NCI-H1048 (cell line): ENCODE measurements at regions not wholly inside any gene's neighbourhood (a gene's known extent, or its start where the extent isn't known, plus 50 kb on each side); places are given as distances from the start of the nearest gene placed in this dataset.
"Not testable (repeated sequence)": the region's sequence is repeated elsewhere in the genome, so short reads cannot be mapped to it uniquely, and the experiment has no call there.

ENCODE experiments used
- DNase-seq: peaks from one replicate; lab custom pipeline; 2025; lab: John Stamatoyannopoulos, UW

- no peak for DNase-seq
Observed at GRCh38 chr12:25384038-25384892, 133.5 kb upstream of the KRAS start.

DNA sequence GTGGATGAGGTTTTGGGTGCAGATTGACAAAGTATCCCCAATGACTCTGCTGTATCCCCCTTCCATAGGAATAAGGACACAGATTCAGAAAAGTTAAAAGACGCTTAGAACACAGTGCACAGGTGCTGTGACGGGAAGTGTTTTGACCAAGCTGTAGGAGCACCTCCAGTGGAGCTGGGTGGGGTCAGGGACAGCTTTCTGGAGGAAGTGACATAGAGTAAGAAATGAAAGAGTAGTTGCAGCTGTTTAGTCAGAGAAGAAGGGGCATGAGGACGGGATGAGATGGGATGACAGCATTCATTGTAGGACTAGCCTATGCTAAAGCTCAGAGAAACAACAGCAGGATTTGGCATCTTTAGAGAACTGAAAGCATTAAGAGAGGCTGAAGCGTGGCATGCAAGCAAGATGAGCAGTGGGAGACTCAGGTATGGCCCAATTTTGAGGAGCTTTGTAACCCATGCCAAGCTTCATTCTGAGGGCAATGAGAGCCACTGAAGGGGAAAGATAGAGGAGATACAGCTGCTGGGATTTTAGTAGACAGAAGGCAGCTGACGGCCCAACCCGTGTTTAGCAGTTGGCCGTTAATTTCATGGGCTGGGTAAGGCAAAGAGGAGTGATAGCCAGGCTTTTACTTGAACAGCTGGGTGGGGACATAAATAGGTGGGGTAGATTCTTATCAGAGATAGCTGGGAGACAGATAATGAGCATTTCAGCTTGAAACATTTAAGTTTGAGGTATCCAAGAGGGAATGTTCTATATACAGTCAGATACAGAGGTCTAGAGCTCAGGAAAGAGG is 131.8 kb upstream of the KRAS start:
- DNase-seq = no peak

GRCh38 chr12:25377469-25378177 is 126.9 kb upstream of the KRAS start:
- DNase-seq = no peak

- no peak for DNase-seq
Observed at GRCh38 chr12:25376985-25377384, 126.3 kb upstream of the KRAS start.

DNA sequence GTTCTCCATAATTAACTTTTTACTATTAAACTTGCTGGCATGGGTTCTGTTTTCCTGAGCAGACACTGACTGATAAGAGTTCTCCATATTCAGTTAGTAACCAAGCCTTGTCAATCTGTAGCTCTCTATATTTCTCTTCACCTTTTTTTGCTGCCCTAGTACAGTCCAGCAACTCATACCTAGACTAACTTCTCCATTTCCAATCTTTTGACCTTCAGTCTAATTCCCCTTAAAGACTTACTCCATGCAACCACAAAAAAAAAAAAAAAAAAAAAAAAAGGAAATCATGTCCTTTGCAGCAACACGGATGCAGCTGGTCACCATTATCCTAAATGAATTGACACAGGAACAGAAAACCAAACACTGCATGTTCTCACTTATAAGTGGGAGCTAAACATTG is 125.7 kb upstream of the KRAS start:
- no peak for DNase-seq

- DNase-seq = no peak
Observed at GRCh38 chr12:25372969-25373817, 122.5 kb upstream of the KRAS start.

GRCh38 chr12:25372002-25372401 is 121.3 kb upstream of the KRAS start:
- no peak for DNase-seq

DNA sequence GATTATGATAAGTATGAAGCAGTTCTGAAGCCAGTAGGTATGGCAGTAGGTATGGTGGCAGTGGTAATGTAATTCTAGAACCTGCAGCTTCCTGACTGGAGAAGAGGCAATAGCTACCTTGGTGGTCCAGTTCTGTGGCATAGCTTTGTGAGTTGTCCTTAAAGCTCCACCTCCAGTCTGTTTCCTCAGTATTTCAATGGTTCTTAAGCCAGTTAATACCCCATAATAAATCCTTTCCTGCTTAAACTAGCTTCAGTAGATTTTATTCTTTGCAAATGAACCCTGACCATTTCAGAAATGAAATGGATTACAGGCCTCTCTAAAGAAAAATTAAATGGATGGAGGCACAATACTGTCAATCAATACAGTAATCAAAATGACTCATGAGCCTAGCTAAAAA is 117.8 kb upstream of the KRAS start:
- DNase-seq = no peak

DNA sequence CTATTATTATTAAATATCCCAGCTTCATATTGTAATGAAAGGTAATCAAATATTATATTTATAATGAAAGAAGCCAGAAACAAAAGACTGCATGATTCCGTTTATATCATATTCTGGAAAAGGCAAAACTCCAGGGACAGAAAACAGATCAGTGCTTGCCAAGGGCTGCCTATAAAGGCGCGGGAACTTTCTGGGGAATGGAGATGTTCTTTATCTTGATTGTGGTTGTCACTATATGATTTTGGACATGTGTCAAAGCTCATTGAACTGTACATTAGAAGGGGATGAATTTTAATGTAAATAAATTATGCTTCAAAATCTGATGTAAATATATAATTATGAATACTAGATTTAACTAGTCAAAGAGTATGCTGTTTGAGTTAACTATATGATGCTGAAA is 115.4 kb upstream of the KRAS start:
- DNase-seq = no peak

DNA sequence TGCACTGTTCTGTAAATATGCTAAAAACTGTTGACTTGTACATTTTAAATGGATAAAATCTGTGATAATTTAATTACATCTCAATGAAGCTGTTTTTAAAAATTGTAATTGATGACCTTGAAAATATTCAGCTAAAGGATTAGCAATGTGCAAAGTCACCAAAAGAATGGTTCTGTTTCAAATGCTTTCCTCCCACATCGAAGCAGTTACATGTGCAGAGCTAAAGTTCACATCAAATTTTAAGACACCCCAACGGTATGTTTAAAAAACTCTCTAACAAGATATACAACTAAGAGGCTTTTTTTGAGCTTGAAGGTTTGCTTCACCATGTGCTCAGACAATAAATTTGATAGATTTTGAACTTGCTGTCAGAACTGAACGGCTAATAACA is 114.6 kb upstream of the KRAS start:
- no peak for DNase-seq

- DNase-seq = no peak
Observed at GRCh38 chr12:25364529-25365339, 114.0 kb upstream of the KRAS start.

DNA sequence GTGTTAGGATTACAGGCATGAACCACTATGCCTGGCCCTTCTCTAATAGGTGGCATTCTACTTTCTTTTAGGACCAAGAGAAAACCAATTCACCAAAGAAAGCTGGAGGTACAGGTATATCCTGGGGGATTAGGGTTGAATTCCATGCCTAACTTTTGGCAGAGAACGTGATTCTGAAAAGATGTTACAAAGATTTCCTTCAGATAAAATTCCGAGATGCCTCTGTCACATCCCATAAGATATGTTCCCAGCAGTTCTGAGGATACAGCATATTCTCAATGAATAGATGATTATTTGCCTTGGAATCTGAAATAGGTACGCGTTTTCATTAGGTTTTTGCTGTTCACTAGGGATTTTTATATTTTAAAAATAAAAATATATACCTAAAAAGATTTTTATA is 111.9 kb upstream of the KRAS start:
- no peak for DNase-seq

DNA sequence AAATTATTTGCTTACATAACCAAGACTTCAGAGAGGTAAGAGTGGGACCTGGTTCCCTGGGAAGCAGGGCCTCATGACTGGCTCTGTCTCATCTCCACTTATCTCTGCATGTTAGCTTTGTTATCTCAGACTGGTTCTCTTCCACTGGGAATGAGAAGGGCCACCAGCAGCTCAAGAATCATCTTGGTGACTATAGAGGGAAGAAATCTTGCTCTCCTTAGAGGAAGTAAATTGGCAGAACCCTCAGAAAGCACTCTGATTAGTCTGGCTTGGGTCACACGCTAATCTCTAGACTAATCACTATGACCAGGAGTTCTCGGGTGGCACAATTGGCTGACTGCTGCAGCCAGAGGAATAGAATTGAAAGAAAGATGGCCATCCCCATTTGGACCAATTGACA is 110.8 kb upstream of the KRAS start:
- no peak for DNase-seq

GRCh38 chr12:25357595-25357994 is 106.9 kb upstream of the KRAS start:
- DNase-seq = no peak

DNA sequence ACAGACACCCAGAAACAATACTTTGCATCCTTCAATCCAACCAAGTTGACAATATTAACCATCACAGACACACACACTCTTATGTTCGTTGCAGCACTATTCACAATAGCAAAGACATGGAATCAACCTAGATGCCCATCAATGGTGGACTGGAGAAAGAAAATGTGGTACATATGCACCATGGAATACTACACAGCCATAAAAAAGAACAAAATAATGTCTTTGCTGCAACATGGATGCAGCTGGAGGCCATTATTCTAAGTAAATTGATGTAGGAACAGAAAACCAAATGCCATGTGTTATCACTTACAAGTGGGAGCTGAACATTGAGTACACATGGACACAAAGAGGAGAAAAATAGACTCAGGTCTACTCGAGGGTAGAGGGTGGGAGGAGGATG is 102.2 kb upstream of the KRAS start:
- DNase-seq = not testable (repeated sequence)

GRCh38 chr12:25352083-25352918 is 101.6 kb upstream of the KRAS start:
- DNase-seq = no peak

DNA sequence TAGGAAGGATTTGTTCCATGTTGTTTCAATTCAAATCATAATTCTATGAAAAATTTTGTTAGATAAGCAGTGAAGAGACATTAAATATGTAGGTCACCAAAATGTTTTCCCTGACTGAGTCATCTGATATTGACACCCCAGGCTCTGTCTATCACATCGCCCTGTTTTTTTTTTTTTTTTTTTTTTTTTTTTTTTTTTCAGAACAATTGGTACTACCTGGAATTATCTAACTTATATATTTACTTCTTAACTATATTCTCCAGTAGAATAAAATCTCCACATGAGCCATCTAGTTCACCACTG is 97.8 kb upstream of the KRAS start:
- no peak for DNase-seq

GRCh38 chr12:25347716-25348592 is 97.2 kb upstream of the KRAS start:
- no peak for DNase-seq

DNA sequence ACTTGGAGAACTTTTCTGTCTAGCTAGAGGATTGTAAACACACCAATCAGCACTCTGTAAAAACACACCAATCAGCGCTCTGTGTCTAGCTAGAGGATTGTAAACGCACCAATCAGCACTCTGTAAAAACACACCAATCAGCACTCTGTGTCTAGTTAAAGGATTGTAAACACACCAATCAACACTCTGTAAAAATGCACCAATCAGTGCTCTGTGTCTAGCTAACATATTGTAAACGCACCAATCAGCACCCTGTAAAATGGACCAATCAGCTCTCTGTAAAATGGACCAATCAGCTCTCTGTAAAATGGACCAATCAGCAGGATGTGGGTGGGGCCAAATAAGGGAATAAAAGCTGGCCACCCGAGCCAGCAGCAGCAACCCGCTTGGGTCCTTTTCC is 91.1 kb upstream of the KRAS start:
- DNase-seq = not testable (repeated sequence)
